Muscle of leg (tissue), 3 donors: ENCODE measurements at regions not wholly inside any gene's neighbourhood (a gene's known extent, or its start where the extent isn't known, plus 50 kb on each side); places are given as distances from the start of the nearest gene placed in this dataset.
A peak's percentile ranks its signal among the peaks of the same experiment; 100 is the strongest.

ENCODE experiments used
- DNase-seq: peaks from one replicate; pipeline ENCODE4 v3.0.0; 2013
- H3K27ac ChIP-seq: one replicate; pipeline ENCODE4 v1.5.1; 2013; ENCODE audit warnings: mild to moderate bottlenecking, low read length, control low read depth
- H3K27me3 ChIP-seq: one replicate; pipeline ENCODE4 v1.6.1; 2013; ENCODE audit warnings: low read length; ENCODE audit not compliant: control insufficient read depth, insufficient read depth
- H3K36me3 ChIP-seq: one replicate; pipeline ENCODE4 v1.6.1; 2013; ENCODE audit warnings: low read length; ENCODE audit not compliant: control insufficient read depth, insufficient read depth
- H3K4me1 ChIP-seq: one replicate; pipeline ENCODE4 v1.6.1; 2013; ENCODE audit warnings: low read length; ENCODE audit not compliant: control insufficient read depth, insufficient read depth
- H3K4me3 ChIP-seq: one replicate; pipeline ENCODE4 v1.5.1; 2013; ENCODE audit warnings: low read length, control low read depth
- H3K9me3 ChIP-seq: replicated peaks from 2 replicates; pipeline ENCODE4 v1.6.1; 2013; ENCODE audit warnings: low read depth, low read length; ENCODE audit not compliant: control insufficient read depth
- WGBS: methylation state at CpG from one replicate; pipeline ENCODE4 v1.1.5; 2013; ENCODE audit warnings: missing lambda C conversion rate; ENCODE audit not compliant: insufficient coverage; 5-methylcytosine and 5-hydroxymethylcytosine counted together

GRCh38 chr14:48537600-48537999 is 862.2 kb upstream of the MDGA2 start:
- Histone ChIP-seq H3K36me3 (no peaks in the 10 kb centered on the region), H3K27me3 (no peaks in the 10 kb centered on the region), H3K4me3 (no peak overlapping the region), H3K9me3 (no peaks in the 10 kb centered on the region), H3K4me1 (no peaks in the 10 kb centered on the region), H3K27ac (no peak overlapping the region)
- DNase-seq = no peak

DNA sequence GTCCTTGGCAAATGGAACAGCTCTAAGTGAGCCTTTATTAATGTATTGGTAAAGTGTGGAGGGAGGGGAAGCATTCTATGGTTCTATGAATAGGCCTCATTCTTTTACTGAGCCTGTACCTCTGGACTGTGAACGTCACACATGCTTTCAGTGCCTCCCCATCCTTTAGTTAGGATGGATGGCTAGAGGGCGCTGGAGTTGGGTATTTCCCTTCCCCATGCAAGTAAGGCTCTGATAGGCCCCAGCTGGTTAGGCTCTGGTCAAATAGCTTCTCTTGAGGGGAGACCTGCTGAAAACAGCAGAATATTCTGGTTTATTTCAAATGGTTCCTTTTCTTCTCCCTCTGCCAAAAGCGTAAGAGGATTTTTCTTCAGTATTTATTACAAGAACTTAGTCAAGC is 860.9 kb upstream of the MDGA2 start:
- no CpG with 5 or more reads among the region's 3 CpGs for WGBS
- no peaks in the 10 kb centered on the region for H3K27me3 ChIP-seq
- H3K9me3 ChIP-seq = no peaks in the 10 kb centered on the region
- DNase-seq = no peak
- no peak overlapping the region for H3K4me3 ChIP-seq
- H3K27ac ChIP-seq = no peak overlapping the region
- no peaks in the 10 kb centered on the region for H3K36me3 ChIP-seq
- no peaks in the 10 kb centered on the region for H3K4me1 ChIP-seq

GRCh38 chr14:48527832-48528231 is 852.4 kb upstream of the MDGA2 start:
- no peaks in the 10 kb centered on the region for H3K27me3 ChIP-seq
- DNase-seq = no peak
- no peak overlapping the region for H3K27ac ChIP-seq
- no peak overlapping the region for H3K4me3 ChIP-seq
- no peaks in the 10 kb centered on the region for H3K9me3 ChIP-seq
- H3K4me1 ChIP-seq = no peaks in the 10 kb centered on the region
- WGBS = 8% methylated on average over 2 of the region's 2 CpGs
- no peaks in the 10 kb centered on the region for H3K36me3 ChIP-seq

DNA sequence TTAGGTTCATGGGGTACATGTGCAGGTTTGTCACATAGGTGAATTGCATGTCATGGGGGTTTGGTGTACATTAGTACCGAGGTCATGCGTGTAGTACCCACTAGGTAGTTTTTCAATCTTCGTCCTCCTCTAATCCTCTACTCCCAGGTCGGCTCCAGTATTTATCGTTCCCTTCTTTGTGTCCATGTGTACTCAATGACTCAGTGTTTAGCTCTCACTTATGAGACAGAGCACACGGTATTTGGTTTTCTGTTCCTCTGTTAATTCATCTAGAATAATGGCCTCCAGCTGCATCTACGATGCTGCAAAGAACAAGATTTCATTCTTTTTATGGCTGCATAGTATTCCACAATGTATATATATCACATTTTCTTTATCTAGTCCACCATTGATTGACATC is 850.9 kb upstream of the MDGA2 start:
- WGBS = 95% methylated on average over 4 of the region's 7 CpGs
- no peak for DNase-seq
- H3K27ac ChIP-seq = no peak overlapping the region
- H3K4me1 ChIP-seq = no peaks in the 10 kb centered on the region
- H3K9me3 ChIP-seq = no peaks in the 10 kb centered on the region
- H3K36me3 ChIP-seq = no peaks in the 10 kb centered on the region
- no peaks in the 10 kb centered on the region for H3K27me3 ChIP-seq
- H3K4me3 ChIP-seq = no peak overlapping the region

- H3K4me1 ChIP-seq = no peaks in the 10 kb centered on the region
- no peaks in the 10 kb centered on the region for H3K36me3 ChIP-seq
- no peaks in the 10 kb centered on the region for H3K27me3 ChIP-seq
- no peak for DNase-seq
- no peak overlapping the region for H3K4me3 ChIP-seq
- no peaks in the 10 kb centered on the region for H3K9me3 ChIP-seq
- H3K27ac ChIP-seq = no peak overlapping the region
- WGBS = 50% methylated on average over 1 of the region's 4 CpGs
Observed at GRCh38 chr14:48504921-48505320, 829.5 kb upstream of the MDGA2 start.

DNA sequence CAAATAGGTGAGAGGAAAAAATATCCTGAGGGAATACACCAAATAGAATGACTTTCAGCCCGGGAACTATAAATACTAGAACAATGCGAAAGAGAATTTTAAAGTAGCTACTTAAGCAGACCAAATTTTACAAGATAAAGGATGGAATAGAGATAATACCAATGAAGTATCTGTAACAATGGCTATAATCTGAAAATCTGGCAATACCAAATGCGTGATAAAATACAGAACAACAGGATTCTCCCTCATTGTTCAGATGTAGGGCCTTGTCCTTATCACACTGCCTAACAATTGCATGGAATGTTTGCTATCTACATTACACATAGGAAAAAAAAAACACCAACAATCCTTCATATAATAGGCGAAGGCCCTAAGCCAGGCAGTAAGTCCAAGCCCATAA is 815.4 kb upstream of the MDGA2 start:
- no peaks in the 10 kb centered on the region for H3K27me3 ChIP-seq
- H3K9me3 ChIP-seq = no peaks in the 10 kb centered on the region
- no peak for DNase-seq
- no CpG with 5 or more reads among the region's 4 CpGs for WGBS
- H3K27ac ChIP-seq = no peak overlapping the region
- H3K4me3 ChIP-seq = no peak overlapping the region
- no peaks in the 10 kb centered on the region for H3K36me3 ChIP-seq
- no peaks in the 10 kb centered on the region for H3K4me1 ChIP-seq

DNA sequence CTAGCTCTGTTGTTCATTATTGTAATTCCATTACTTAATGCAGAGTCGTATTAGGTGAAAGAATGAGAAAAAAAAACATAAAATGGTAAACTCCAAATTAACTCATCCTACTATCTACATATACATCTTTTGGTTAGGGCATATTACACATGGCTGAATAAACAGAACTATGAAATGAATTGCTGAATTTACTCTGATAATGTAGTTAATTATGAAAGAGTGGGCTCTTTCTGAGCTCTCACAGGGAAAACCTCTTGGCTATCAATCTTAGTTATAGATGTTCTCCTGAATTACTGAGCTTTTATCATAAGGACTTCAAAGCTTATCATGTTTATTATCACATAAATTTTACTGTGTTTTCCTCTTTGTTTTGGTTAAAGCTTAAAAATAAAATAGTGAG is 798.5 kb upstream of the MDGA2 start:
- DNase-seq = no peak
- H3K27ac ChIP-seq = no peak overlapping the region
- H3K36me3 ChIP-seq = no peaks in the 10 kb centered on the region
- H3K27me3 ChIP-seq = no peaks in the 10 kb centered on the region
- no CpG with 5 or more reads among the region's 1 CpG for WGBS
- no peaks in the 10 kb centered on the region for H3K4me1 ChIP-seq
- no peak overlapping the region for H3K4me3 ChIP-seq
- H3K9me3 ChIP-seq = peaks cover 3% of the 10 kb centered on the region

GRCh38 chr14:48456051-48456450 is 780.6 kb upstream of the MDGA2 start:
- no peaks in the 10 kb centered on the region for H3K4me1 ChIP-seq
- H3K36me3 ChIP-seq = no peaks in the 10 kb centered on the region
- H3K27ac ChIP-seq = no peak overlapping the region
- H3K9me3 ChIP-seq = no peaks in the 10 kb centered on the region
- no peaks in the 10 kb centered on the region for H3K27me3 ChIP-seq
- H3K4me3 ChIP-seq = no peak overlapping the region
- DNase-seq = no peak

GRCh38 chr14:48454887-48455286 is 779.5 kb upstream of the MDGA2 start:
- Histone ChIP-seq H3K4me1 (no peaks in the 10 kb centered on the region), H3K36me3 (no peaks in the 10 kb centered on the region), H3K4me3 (no peak overlapping the region), H3K9me3 (no peaks in the 10 kb centered on the region), H3K27ac (no peak overlapping the region), H3K27me3 (no peaks in the 10 kb centered on the region)
- no CpG with 5 or more reads among the region's 2 CpGs for WGBS
- no peak for DNase-seq

DNA sequence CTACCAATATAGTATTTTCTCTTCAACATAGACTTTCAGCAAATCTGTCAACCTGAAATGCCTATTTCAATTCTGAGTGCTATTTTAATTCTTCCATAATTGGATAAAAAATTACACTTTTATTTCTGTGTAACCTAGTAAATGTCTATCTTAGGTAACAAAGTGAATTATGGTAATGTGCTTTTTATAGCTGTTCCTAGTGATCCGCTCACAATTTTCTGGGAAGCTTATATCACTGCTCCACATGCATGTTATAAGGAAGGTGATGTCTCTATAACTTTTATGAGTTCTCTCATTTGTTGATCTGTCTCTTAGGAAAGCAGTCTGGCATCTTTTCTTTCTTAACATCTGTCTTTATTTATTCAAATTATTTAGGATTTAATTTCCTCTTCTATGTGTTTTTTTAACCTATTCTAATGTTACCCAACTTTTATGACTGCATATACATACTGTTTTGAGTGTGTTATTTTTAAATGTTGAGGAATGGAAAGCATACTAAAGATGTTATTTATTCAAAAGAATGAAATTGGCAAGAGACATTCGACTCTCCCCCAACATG is 777.1 kb upstream of the MDGA2 start:
- peak; percentile 65 for DNase-seq
- H3K4me1 ChIP-seq = no peaks in the 10 kb centered on the region
- H3K27ac ChIP-seq = no peak overlapping the region
- H3K36me3 ChIP-seq = no peaks in the 10 kb centered on the region
- H3K9me3 ChIP-seq = no peaks in the 10 kb centered on the region
- H3K4me3 ChIP-seq = no peak overlapping the region
- WGBS = no CpG with 5 or more reads among the region's 2 CpGs
- no peaks in the 10 kb centered on the region for H3K27me3 ChIP-seq

DNA sequence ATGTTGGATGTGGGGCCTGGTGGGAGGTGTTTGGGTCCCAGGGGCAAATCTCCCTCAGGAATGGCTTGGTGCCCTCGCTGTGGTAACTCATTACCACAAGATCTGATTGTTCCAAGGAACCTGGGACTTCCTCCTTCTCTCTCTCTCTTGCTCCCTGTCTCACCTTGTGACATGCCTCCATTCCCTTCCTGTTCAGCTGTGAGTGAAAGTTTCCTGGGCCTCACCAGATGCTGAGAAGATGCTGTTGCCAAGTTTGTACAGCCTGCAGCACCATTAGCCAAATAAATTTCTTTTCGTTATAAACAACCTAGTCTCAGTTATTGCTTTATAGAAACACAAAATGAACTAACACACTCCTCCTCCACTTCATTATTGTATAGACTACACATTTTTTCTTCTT is 759.8 kb upstream of the MDGA2 start:
- no peaks in the 10 kb centered on the region for H3K36me3 ChIP-seq
- no peaks in the 10 kb centered on the region for H3K9me3 ChIP-seq
- H3K4me3 ChIP-seq = no peak overlapping the region
- peak overlapping the region; percentile 71 for H3K27ac ChIP-seq
- peak; percentile 81 for DNase-seq
- no CpG with 5 or more reads among the region's 2 CpGs for WGBS
- peaks cover 3% of the 10 kb centered on the region for H3K4me1 ChIP-seq
- no peaks in the 10 kb centered on the region for H3K27me3 ChIP-seq
